GM12892 (cell line): ENCODE measurements at regions not wholly inside any gene's neighbourhood (a gene's known extent, or its start where the extent isn't known, plus 50 kb on each side); places are given as distances from the start of the nearest gene placed in this dataset.

Experiments used
- POLR2A ChIP-seq: IDR thresholded peaks from 2 replicates; pipeline ENCODE4 v1.6.1; 2011; ENCODE audit warnings: low read depth, low read length, control low read depth
- POLR2AphosphoS5 ChIP-seq: IDR thresholded peaks from 2 replicates; pipeline ENCODE4 v1.6.1; 2011; ENCODE audit warnings: low read depth, low read length, control low read depth

- TF ChIP-seq POLR2AphosphoS5: no peak
- TF ChIP-seq POLR2A: no peak
These were observed 897.7 kb downstream of the RAB28 start for GRCh38 chr4:12586242-12587006.
